ENCODE measurements at regions not wholly inside any gene's neighbourhood (a gene's known extent, or its start where the extent isn't known, plus 50 kb on each side); places are given as distances from the start of the nearest gene placed in this dataset.

- H3K27me3 ChIP-seq, result no peaks in the 10 kb centered on the region
- WGBS, result 79% methylated on average over 10 of the region's 10 CpGs
- TF ChIP-seq CTCF (IDR thresholded peaks at IDR 0.05) (no peak), POLR2AphosphoS5 (IDR thresholded peaks at IDR 0.05) (no peak), POLR2A (IDR thresholded peaks at IDR 0.05) (no peak), EP300 (IDR thresholded peaks at IDR 0.05) (no peak)
- H3K4me1 ChIP-seq, result no peaks in the 10 kb centered on the region
- H3K36me3 ChIP-seq, result no peaks in the 10 kb centered on the region
- no peak for DNase-seq (ENCODE audit: low spot score in 2 of 2)
- no peak overlapping the region for H3K4me3 ChIP-seq
- no peak overlapping the region for H3K27ac ChIP-seq
- H3K9me3 ChIP-seq, result no peaks in the 10 kb centered on the region
Observed at GRCh38 chr21:17427831-17428483, 84.9 kb upstream of the CXADR start.

GRCh38 chr21:17428484-17428869 is 84.4 kb upstream of the CXADR start:
- TF ChIP-seq CTCF (IDR thresholded peaks at IDR 0.05), result no peak
- no peak for TF ChIP-seq POLR2A (IDR thresholded peaks at IDR 0.05)
- no peak for TF ChIP-seq POLR2AphosphoS5 (IDR thresholded peaks at IDR 0.05)
- no peak for TF ChIP-seq EP300 (IDR thresholded peaks at IDR 0.05)
- no peaks in the 10 kb centered on the region for H3K36me3 ChIP-seq
- H3K27ac ChIP-seq, result no peak overlapping the region
- no peaks in the 10 kb centered on the region for H3K9me3 ChIP-seq
- no peak overlapping the region for H3K4me3 ChIP-seq
- no peak for DNase-seq (ENCODE audit: low spot score in 2 of 2)
- 91% methylated on average over 5 of the region's 5 CpGs for WGBS
- H3K27me3 ChIP-seq, result no peaks in the 10 kb centered on the region
- H3K4me1 ChIP-seq, result no peaks in the 10 kb centered on the region

- H3K4me3 ChIP-seq, result no peak overlapping the region
- H3K27me3 ChIP-seq, result no peaks in the 10 kb centered on the region
- no peak overlapping the region for H3K27ac ChIP-seq
- H3K36me3 ChIP-seq, result no peaks in the 10 kb centered on the region
- no peak for TF ChIP-seq CTCF (IDR thresholded peaks at IDR 0.05)
- TF ChIP-seq POLR2A (IDR thresholded peaks at IDR 0.05), result no peak
- no peak for TF ChIP-seq EP300 (IDR thresholded peaks at IDR 0.05)
- no peak for TF ChIP-seq POLR2AphosphoS5 (IDR thresholded peaks at IDR 0.05)
- H3K9me3 ChIP-seq, result no peaks in the 10 kb centered on the region
- no peak for DNase-seq (ENCODE audit: low spot score in 2 of 2)
- H3K4me1 ChIP-seq, result no peaks in the 10 kb centered on the region
- WGBS, result 94% methylated on average over 5 of the region's 5 CpGs
Observed at GRCh38 chr21:17428980-17429379, 83.9 kb upstream of the CXADR start.

- H3K4me3 ChIP-seq, result no peak overlapping the region
- no peak overlapping the region for H3K27ac ChIP-seq
- no peaks in the 10 kb centered on the region for H3K4me1 ChIP-seq
- H3K27me3 ChIP-seq, result no peaks in the 10 kb centered on the region
- TF ChIP-seq POLR2AphosphoS5 (IDR thresholded peaks at IDR 0.05) (no peak), EP300 (IDR thresholded peaks at IDR 0.05) (no peak), POLR2A (IDR thresholded peaks at IDR 0.05) (no peak), CTCF (IDR thresholded peaks at IDR 0.05) (no peak)
- no peaks in the 10 kb centered on the region for H3K36me3 ChIP-seq
- no peaks in the 10 kb centered on the region for H3K9me3 ChIP-seq
- 71% methylated on average over 2 of the region's 3 CpGs for WGBS
- no peak for DNase-seq (ENCODE audit: low spot score in 2 of 2)
Observed at GRCh38 chr21:17429936-17430335, 82.9 kb upstream of the CXADR start.

- TF ChIP-seq POLR2A (IDR thresholded peaks at IDR 0.05), result no peak
- no peak for TF ChIP-seq EP300 (IDR thresholded peaks at IDR 0.05)
- no peak for TF ChIP-seq CTCF (IDR thresholded peaks at IDR 0.05)
- no peak for TF ChIP-seq POLR2AphosphoS5 (IDR thresholded peaks at IDR 0.05)
- WGBS, result 91% methylated on average over 3 of the region's 3 CpGs
- no peaks in the 10 kb centered on the region for H3K36me3 ChIP-seq
- H3K4me1 ChIP-seq, result peaks cover 12% of the 10 kb centered on the region
- no peak overlapping the region for H3K4me3 ChIP-seq
- H3K27me3 ChIP-seq, result no peaks in the 10 kb centered on the region
- no peaks in the 10 kb centered on the region for H3K9me3 ChIP-seq
- DNase-seq (ENCODE audit: low spot score in 2 of 2), result no peak
- H3K27ac ChIP-seq, result no peak overlapping the region
Observed at GRCh38 chr21:17432732-17433057, 80.1 kb upstream of the CXADR start.

Measured in suprapubic skin (tissue), 4 donors.